H9 (cell line): ENCODE measurements at regions not wholly inside any gene's neighbourhood (a gene's known extent, or its start where the extent isn't known, plus 50 kb on each side); places are given as distances from the start of the nearest gene placed in this dataset.

Source experiments
- DNase-seq: peaks from one replicate; pipeline ENCODE4 v3.0.0-alpha.2; 2017
- H2AFZ ChIP-seq: one replicate; pipeline ENCODE4 v1.6.1; 2013; ENCODE audit warnings: mild to moderate bottlenecking, low read length, control low read depth, moderate library complexity
- H2AK5ac ChIP-seq: 2 replicates; pipeline ENCODE4 v1.6.1; 2013; ENCODE audit warnings: low read length, control low read depth, mixed read lengths; ENCODE audit not compliant: insufficient read length
- H2BK120ac ChIP-seq: one replicate; pipeline ENCODE4 v1.6.1; 2013; ENCODE audit warnings: low read depth, mild to moderate bottlenecking, low read length, control low read depth, inconsistent platforms; ENCODE audit not compliant: poor library complexity, severe bottlenecking
- H2BK12ac ChIP-seq: 2 replicates; pipeline ENCODE4 v1.6.1; 2013; ENCODE audit warnings: low read length, control low read depth, mixed read lengths, low read depth; ENCODE audit not compliant: insufficient read length
- H2BK15ac ChIP-seq: 2 replicates; pipeline ENCODE4 v1.6.1; 2013; ENCODE audit warnings: low read depth, low read length, control low read depth
- H2BK20ac ChIP-seq: one replicate; pipeline ENCODE4 v1.6.1; 2013; ENCODE audit warnings: low read depth, mild to moderate bottlenecking, low read length, control low read depth, inconsistent platforms; ENCODE audit not compliant: poor library complexity, severe bottlenecking
- H2BK5ac ChIP-seq: 2 replicates; pipeline ENCODE4 v1.6.1; 2013; ENCODE audit warnings: low read length, control low read depth, mixed read lengths; ENCODE audit not compliant: insufficient read length
- H3K14ac ChIP-seq: 2 replicates; pipeline ENCODE4 v1.6.1; 2013; ENCODE audit warnings: low read length, control low read depth; ENCODE audit not compliant: insufficient read depth
- H3K18ac ChIP-seq: 2 replicates; pipeline ENCODE4 v1.6.1; 2013; ENCODE audit warnings: low read depth, mild to moderate bottlenecking, mixed read lengths, low read length, control low read depth; ENCODE audit not compliant: insufficient read length
- H3K23ac ChIP-seq: 2 replicates; pipeline ENCODE4 v1.6.1; 2013; ENCODE audit warnings: low read length, control low read depth, mixed read lengths, low read depth; ENCODE audit not compliant: insufficient read length
- H3K23me2 ChIP-seq: 2 replicates; pipeline ENCODE4 v1.6.1; 2013; ENCODE audit warnings: low read depth, mild to moderate bottlenecking, mixed read lengths, low read length, control low read depth; ENCODE audit not compliant: insufficient read length, poor library complexity, severe bottlenecking
- H3K27ac ChIP-seq: 2 replicates; pipeline ENCODE4 v1.5.1; 2013; ENCODE audit warnings: low read length, control low read depth, mixed read lengths, low read depth; ENCODE audit not compliant: insufficient read length
- H3K27me3 ChIP-seq: 2 replicates; pipeline ENCODE4 v1.6.1; 2013; ENCODE audit warnings: low read length, control low read depth, inconsistent platforms; ENCODE audit not compliant: insufficient read depth
- H3K4ac ChIP-seq: 2 replicates; pipeline ENCODE4 v1.6.1; 2013; ENCODE audit warnings: low read depth, mild to moderate bottlenecking, control low read depth, inconsistent platforms, low read length, moderate library complexity
- H3K4me1 ChIP-seq: 2 replicates; pipeline ENCODE4 v1.6.1; 2013; ENCODE audit warnings: low read length, control low read depth, inconsistent platforms; ENCODE audit not compliant: insufficient read depth
- H3K4me2 ChIP-seq: 2 replicates; pipeline ENCODE4 v1.6.1; 2013; ENCODE audit warnings: low read length, control low read depth, mixed read lengths; ENCODE audit not compliant: insufficient read length, insufficient read depth
- H3K56ac ChIP-seq: 2 replicates; pipeline ENCODE4 v1.6.1; 2013; ENCODE audit warnings: low read depth, mild to moderate bottlenecking, mixed read lengths, low read length, control low read depth; ENCODE audit not compliant: insufficient read length
- H3K79me1 ChIP-seq: 2 replicates; pipeline ENCODE4 v1.6.1; 2013; ENCODE audit warnings: low read depth, mild to moderate bottlenecking, moderate library complexity, low read length, control low read depth, inconsistent platforms; ENCODE audit not compliant: insufficient read depth, poor library complexity, severe bottlenecking
- H3K79me2 ChIP-seq: 2 replicates; pipeline ENCODE4 v1.6.1; 2013; ENCODE audit warnings: low read length, control low read depth, inconsistent platforms; ENCODE audit not compliant: insufficient read depth
- H3K9ac ChIP-seq: 2 replicates; pipeline ENCODE4 v1.6.1; 2013; ENCODE audit warnings: low read length, control low read depth, mixed read lengths; ENCODE audit not compliant: insufficient read length; ENCODE audit errors: extremely low read depth
- H3K9me3 ChIP-seq: one replicate; pipeline ENCODE4 v1.6.1; 2013; ENCODE audit warnings: low read depth, low read length, inconsistent platforms; ENCODE audit not compliant: control insufficient read depth
- H3T11ph ChIP-seq: one replicate; pipeline ENCODE4 v1.6.1; 2013; ENCODE audit warnings: mild to moderate bottlenecking, low read length, control low read depth, inconsistent platforms
- H4K20me1 ChIP-seq: one replicate; pipeline ENCODE4 v1.6.1; 2013; ENCODE audit not compliant: control insufficient read depth, insufficient read length, insufficient read depth
- H4K5ac ChIP-seq: 2 replicates; pipeline ENCODE4 v1.6.1; 2013; ENCODE audit warnings: low read depth, mild to moderate bottlenecking, mixed read lengths, low read length, control low read depth; ENCODE audit not compliant: insufficient read length
- H4K8ac ChIP-seq: replicated peaks from 2 replicates; pipeline ENCODE4 v1.6.1; 2013; ENCODE audit warnings: low read length, control low read depth, mixed read lengths, low read depth; ENCODE audit not compliant: insufficient read length
- H4K91ac ChIP-seq: 2 replicates; pipeline ENCODE4 v1.6.1; 2013; ENCODE audit warnings: low read depth, mild to moderate bottlenecking, moderate library complexity, mixed read lengths, low read length, control low read depth; ENCODE audit not compliant: insufficient read length
- H3K27ac Mint-ChIP-seq, 3 experiments: 2 replicates in 2 of 3; 3 replicates in 1 of 3; pipeline ENCODE4 v1.8.0; 2020 to 2021; ENCODE audit warnings: mixed read lengths in 3 of 3, mild to moderate bottlenecking in 1 of 3, moderate library complexity in 1 of 3
- H3K27me3 Mint-ChIP-seq: 2 replicates; pipeline ENCODE4 v1.8.0; 2021; ENCODE audit warnings: low read depth, mild to moderate bottlenecking, moderate library complexity, mixed read lengths
- H3K36me3 Mint-ChIP-seq, 3 experiments: 2 replicates in 2 of 3; 3 replicates in 1 of 3; pipeline ENCODE4 v1.8.0; 2020 to 2021; ENCODE audit warnings: low read depth in 3 of 3, mixed read lengths in 3 of 3; ENCODE audit not compliant: insufficient read depth in 1 of 3
- H3K4me1 Mint-ChIP-seq, 2 experiments: 2 replicates each; pipeline ENCODE4 v1.8.0; 2020; ENCODE audit warnings: mixed read lengths in 2 of 2
- H3K4me3 Mint-ChIP-seq, 2 experiments: 2 replicates in 1 of 2; 3 replicates in 1 of 2; pipeline ENCODE4 v1.8.0; 2020 to 2021; ENCODE audit warnings: mild to moderate bottlenecking in 2 of 2, mixed read lengths in 2 of 2, moderate library complexity in 1 of 2
- H3K9me3 Mint-ChIP-seq, 2 experiments: 2 replicates in 1 of 2; 3 replicates in 1 of 2; pipeline ENCODE4 v1.8.0; 2020; ENCODE audit warnings: mild to moderate bottlenecking in 2 of 2, mixed read lengths in 2 of 2, moderate library complexity in 1 of 2
- WGBS: extraction: QIAGEN DNeasy Blood & Tissue Kit; methylation state at CpG from one replicate; pipeline ENCODE4 v1.1.7; 2013; ENCODE audit warnings: missing lambda C conversion rate, low lambda C conversion rate, mixed read lengths; ENCODE audit not compliant: insufficient read length; ENCODE audit errors: extremely low coverage; 5-methylcytosine and 5-hydroxymethylcytosine counted together
- TF ChIP-seq, protein P1 (sequence below): fragments of 200-600 bp; sonication (generic); conservative IDR thresholded peaks from 3 replicates; pipeline ENCODE4 v1.8.0; 2021; ENCODE audit warnings: antibody characterized with exemption, mild to moderate bottlenecking

DNA sequence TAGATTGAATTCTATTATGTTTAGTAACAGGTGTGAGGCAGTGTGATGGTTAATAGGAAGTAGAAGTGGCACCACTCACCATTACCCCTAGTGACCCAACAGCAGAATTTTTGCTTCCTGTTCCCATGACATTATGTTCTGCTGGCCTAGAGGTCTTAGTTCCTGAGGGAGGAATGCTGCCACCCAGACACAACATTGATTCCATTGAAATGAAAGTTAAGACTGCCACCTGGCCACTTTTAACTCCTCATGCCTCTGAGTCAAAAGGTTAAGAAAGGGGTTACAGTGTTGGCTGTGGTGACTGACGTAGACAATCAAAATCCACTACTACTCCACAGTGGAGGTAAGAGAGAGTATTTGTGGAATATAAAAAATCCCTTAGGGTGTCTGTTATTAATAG is 218.9 kb upstream of the NMUR2 start:
- Histone ChIP-seq H3K18ac (no peak overlapping the region), H3T11ph (no peak overlapping the region), H3K4ac (no peak overlapping the region), H3K4me2 (no peak overlapping the region), H2AK5ac (no peak overlapping the region), H2BK15ac (no peak overlapping the region), H4K91ac (no peak overlapping the region), H3K23me2 (no peaks in the 10 kb centered on the region), H3K9ac (no peak overlapping the region), H3K79me1 (no peaks in the 10 kb centered on the region), H2BK20ac (no peak overlapping the region), H2BK12ac (no peak overlapping the region), H3K23ac (no peak overlapping the region), H3K14ac (no peak overlapping the region), H4K20me1 (no peaks in the 10 kb centered on the region), H2AFZ (no peak overlapping the region), H3K4me1 (peaks cover 2% of the 10 kb centered on the region; the same call in 1 of the 2 replicates), H3K9me3 (no peaks in the 10 kb centered on the region), H3K27me3 (no peaks in the 10 kb centered on the region), H2BK5ac (no peak overlapping the region), H2BK120ac (no peak overlapping the region), H3K56ac (no peak overlapping the region), H3K79me2 (no peaks in the 10 kb centered on the region), H4K8ac (no peak overlapping the region), H3K27ac (no peak overlapping the region), H4K5ac (no peak overlapping the region)
- peak overlapping the region in 1 of 3 experiments; percentile 44; a peak in 1 of 7 replicates for H3K27ac Mint-ChIP-seq
- H3K36me3 Mint-ChIP-seq, result no peaks in the 10 kb centered on the region
- peaks cover 8 to 10% of the 10 kb centered on the region in 2 experiments; a peak in 3 of 4 replicates for H3K4me1 Mint-ChIP-seq
- H3K9me3 Mint-ChIP-seq, result no peaks in the 10 kb centered on the region
- no peak for DNase-seq
- H3K4me3 Mint-ChIP-seq, result no peak overlapping the region
- H3K27me3 Mint-ChIP-seq, result no peaks in the 10 kb centered on the region
- no CpG with 5 or more reads among the region's 1 CpG for WGBS
- TF ChIP-seq, protein P1, sequence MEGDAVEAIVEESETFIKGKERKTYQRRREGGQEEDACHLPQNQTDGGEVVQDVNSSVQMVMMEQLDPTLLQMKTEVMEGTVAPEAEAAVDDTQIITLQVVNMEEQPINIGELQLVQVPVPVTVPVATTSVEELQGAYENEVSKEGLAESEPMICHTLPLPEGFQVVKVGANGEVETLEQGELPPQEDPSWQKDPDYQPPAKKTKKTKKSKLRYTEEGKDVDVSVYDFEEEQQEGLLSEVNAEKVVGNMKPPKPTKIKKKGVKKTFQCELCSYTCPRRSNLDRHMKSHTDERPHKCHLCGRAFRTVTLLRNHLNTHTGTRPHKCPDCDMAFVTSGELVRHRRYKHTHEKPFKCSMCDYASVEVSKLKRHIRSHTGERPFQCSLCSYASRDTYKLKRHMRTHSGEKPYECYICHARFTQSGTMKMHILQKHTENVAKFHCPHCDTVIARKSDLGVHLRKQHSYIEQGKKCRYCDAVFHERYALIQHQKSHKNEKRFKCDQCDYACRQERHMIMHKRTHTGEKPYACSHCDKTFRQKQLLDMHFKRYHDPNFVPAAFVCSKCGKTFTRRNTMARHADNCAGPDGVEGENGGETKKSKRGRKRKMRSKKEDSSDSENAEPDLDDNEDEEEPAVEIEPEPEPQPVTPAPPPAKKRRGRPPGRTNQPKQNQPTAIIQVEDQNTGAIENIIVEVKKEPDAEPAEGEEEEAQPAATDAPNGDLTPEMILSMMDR, result no peak
